Daoy (cell line): ENCODE measurements at regions not wholly inside any gene's neighbourhood (a gene's known extent, or its start where the extent isn't known, plus 50 kb on each side); places are given as distances from the start of the nearest gene placed in this dataset.
"Not testable (repeated sequence)": the region's sequence is repeated elsewhere in the genome, so short reads cannot be mapped to it uniquely, and the experiment has no call there.

ENCODE experiments used
- DNase-seq: peaks from one replicate; pipeline ENCODE4 v3.0.0-alpha.2; 2015; ENCODE audit warnings: low read depth

- not testable (repeated sequence) for DNase-seq
Observed at GRCh38 chr12:124070394-124071074, 97.5 kb downstream of the ZNF664 start.

- DNase-seq: no peak
Observed at GRCh38 chr12:124071075-124071443, 98.0 kb downstream of the ZNF664 start.

DNA sequence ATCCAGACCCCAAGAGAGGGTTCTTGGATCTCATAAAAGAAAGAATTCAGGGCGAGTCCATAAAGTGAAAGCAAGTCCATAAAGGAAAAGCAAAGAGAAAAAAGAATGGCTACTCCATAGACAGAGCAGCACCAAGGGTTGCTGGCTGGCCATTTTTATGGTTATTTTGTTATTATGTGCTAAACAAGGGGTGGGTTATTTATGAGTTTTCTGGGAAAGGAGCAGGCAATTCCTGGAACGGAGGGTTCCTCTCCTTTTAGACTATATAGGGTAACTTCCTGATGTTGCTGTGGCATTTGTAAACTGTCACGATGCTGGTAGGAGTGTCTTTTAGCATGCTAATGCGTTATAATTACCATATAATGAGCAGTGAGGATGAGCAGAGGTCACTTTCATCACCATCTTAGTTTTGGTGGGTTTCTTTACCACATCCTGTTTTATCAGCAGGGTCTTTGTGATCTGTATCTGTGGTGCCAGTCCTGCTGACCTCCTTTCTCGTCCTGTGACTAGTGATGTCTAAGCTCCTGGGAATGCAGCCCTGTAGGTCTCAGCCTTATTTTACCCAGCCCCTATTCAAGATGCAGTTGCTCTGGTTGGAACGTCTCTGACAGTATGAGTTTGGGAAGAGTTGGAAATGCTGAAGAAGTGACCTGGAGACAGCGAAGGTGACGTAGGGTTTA is 100.5 kb downstream of the ZNF664 start:
- peak; percentile 57 for DNase-seq

- DNase-seq: no peak
Observed at GRCh38 chr12:124075841-124076240, 102.8 kb downstream of the ZNF664 start.

DNA sequence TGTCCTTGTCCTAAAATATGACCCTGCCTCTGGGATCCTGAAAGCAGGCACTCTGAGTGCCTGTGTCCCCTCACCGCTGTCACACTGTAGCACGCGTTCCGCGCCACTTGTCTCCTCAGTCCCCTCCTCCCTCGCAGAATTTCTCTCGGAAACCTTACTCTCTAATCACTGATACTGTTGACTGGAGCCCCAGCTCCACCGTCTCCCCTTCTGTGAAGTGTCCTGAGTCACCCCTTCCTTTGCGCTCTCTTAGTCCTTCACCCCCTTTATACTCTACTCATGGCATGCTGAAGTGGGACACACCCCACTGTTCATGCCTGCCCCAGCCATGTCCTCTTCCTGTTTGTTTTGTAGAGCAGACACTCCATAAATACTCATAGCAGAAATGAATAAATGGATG is 104.7 kb downstream of the ZNF664 start:
- DNase-seq: no peak

GRCh38 chr12:124078800-124079199 is 105.8 kb downstream of the ZNF664 start:
- DNase-seq: no peak

GRCh38 chr12:124080649-124081048 is 107.6 kb downstream of the ZNF664 start:
- DNase-seq: no peak

GRCh38 chr12:124082012-124082411 is 109.0 kb downstream of the ZNF664 start:
- DNase-seq: no peak

DNA sequence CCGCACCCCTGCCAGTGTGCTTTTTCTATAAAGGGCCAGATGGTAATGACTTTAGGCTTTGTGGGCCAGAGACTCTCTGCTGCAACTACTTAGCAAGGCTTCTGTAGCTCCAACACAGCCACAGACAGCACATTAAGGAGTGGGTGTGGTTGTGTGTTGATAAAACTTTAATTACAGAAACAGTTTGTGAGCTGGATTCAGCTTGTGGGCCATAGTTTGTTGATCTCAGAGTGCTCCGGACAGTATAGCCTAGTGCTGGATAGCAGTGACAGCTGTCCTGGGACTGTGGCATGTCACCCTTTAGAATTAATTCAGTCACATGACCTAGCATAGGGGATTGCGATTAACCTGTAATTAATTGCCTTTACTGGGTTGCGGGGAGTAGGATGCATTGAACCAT is 109.7 kb downstream of the ZNF664 start:
- no peak for DNase-seq

GRCh38 chr12:124083708-124084107 is 110.7 kb downstream of the ZNF664 start:
- DNase-seq: no peak

DNA sequence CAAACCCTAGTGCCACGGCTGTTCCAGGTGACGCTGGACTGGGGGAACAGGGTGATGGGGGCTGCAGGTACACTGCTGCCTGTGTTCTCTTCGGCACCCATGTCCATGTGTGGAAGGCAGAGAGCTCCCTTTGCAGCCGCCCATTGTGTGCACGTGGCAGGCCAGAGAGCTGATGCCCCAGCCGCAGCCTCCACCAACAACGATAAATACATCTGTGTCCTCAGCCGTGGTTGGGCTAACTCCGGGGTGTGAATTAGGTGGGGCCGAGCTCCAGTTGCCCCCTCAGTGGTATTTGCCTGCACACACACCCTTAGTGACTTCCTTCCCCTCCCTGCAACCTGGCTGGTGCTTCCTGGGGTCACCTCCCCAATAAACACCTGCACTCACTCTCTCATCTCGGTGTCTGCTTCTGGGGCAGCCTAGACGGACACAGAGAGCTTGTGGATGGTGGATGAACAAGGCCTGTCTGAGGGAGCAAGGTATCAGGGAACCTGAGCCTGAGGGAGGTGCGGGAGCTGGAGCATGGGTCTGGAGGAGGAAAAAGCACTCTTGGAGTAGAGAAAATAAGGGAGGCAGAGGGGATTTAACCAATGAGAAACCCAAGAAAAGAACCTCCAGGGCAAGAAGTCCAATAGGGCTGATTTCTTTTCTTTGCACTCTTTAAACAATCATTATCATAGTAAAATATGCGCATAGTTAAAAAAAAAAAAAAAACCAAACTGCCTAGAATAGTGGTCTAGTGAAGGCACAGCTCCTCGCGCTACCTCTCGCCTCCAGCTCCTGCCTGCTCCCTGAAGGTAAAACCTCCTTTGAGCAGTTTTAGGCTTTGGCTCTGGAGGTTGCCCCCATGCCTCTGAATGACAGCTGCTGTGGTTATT is 112.6 kb downstream of the ZNF664 start:
- no peak for DNase-seq

- DNase-seq: no peak
Observed at GRCh38 chr12:124086299-124086898, 113.4 kb downstream of the ZNF664 start.

- no peak for DNase-seq
Observed at GRCh38 chr12:124087266-124088051, 114.4 kb downstream of the ZNF664 start.

GRCh38 chr12:124088217-124088907 is 115.3 kb downstream of the ZNF664 start:
- no peak for DNase-seq

- DNase-seq: not testable (repeated sequence)
Observed at GRCh38 chr12:124089181-124089914, 116.3 kb downstream of the ZNF664 start.

DNA sequence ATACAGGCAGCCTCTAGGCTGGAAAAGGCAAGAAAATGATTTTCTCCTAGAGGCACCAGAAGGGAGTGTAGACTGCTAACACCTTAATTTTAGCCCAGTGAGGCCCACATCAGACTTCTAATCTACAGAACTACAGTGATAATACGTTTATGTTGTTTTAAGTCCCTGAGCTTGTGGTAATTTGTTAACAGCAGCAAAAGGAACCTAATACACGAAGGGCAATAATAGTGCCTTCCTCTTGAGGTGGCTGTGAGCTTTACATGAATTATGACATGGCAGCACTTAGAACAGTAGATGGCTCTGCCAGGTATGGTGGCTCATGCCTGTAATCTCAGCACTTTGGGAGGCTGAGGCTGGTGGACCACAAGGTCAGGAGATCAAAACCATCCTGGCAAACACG is 118.8 kb downstream of the ZNF664 start:
- DNase-seq: no peak

DNA sequence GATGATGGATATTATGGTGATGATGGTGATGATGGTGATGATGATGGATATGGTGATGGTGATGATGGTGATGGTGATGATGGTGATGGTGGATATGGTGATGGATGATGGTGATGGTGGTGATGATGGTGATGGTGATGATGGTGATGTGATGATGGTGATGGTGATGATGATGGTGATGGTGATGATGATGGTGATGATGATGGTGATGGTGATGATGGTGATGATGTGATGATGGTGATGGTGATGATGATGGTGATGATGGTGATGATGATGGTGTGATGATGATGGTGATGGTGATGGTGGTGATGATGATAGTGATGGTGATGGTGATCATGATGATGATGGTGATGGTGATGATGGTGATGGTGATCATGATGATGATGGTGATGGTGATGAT is 119.5 kb downstream of the ZNF664 start:
- DNase-seq: not testable (repeated sequence)

DNA sequence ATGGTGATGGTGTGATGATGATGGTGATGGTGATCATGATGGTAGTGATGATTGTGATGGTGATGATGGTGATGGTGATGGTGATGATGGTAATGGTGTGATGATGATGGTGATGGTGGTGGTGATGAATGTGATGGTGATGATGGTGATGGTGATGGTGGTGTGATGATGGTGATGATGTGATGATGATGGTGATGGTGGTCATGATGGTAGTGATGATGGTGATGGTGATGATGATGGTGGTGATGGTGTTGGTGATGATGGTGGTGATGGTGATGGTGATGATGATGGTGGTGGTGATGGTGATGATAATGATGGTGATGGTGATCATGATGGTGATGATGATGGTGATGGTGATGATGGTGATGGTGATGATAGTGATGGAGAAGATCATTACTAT is 120.3 kb downstream of the ZNF664 start:
- no peak for DNase-seq

GRCh38 chr12:124094188-124094587 is 121.2 kb downstream of the ZNF664 start:
- no peak for DNase-seq

- DNase-seq: peak; percentile 43
Observed at GRCh38 chr12:124094733-124095132, 121.7 kb downstream of the ZNF664 start.
